GM23338 (cell line): ENCODE measurements at regions not wholly inside any gene's neighbourhood (a gene's known extent, or its start where the extent isn't known, plus 50 kb on each side); places are given as distances from the start of the nearest gene placed in this dataset.

Experiments
- EZH2 ChIP-seq: fragments of 200-600 bp; sonication (generic); IDR thresholded peaks from one replicate; pipeline ENCODE4 v1.8.0; 2017; ENCODE audit warnings: antibody characterized with exemption, mild to moderate bottlenecking, low read depth; ENCODE audit not compliant: unreplicated experiment
- TF ChIP-seq, protein P1 (sequence below), 2 experiments: fragments of 200-600 bp in 1 of 2; sonication (generic) in 1 of 2; conservative IDR thresholded peaks; 2 replicates each; pipeline versions ENCODE4 v1.5.1 to v1.6.1; 2016 to 2017; ENCODE audit warnings: antibody characterized with exemption in 2 of 2, low read depth in 2 of 2, mild to moderate bottlenecking in 2 of 2, moderate library complexity in 1 of 2

- no peak for TF ChIP-seq EZH2
- TF ChIP-seq, protein P1, sequence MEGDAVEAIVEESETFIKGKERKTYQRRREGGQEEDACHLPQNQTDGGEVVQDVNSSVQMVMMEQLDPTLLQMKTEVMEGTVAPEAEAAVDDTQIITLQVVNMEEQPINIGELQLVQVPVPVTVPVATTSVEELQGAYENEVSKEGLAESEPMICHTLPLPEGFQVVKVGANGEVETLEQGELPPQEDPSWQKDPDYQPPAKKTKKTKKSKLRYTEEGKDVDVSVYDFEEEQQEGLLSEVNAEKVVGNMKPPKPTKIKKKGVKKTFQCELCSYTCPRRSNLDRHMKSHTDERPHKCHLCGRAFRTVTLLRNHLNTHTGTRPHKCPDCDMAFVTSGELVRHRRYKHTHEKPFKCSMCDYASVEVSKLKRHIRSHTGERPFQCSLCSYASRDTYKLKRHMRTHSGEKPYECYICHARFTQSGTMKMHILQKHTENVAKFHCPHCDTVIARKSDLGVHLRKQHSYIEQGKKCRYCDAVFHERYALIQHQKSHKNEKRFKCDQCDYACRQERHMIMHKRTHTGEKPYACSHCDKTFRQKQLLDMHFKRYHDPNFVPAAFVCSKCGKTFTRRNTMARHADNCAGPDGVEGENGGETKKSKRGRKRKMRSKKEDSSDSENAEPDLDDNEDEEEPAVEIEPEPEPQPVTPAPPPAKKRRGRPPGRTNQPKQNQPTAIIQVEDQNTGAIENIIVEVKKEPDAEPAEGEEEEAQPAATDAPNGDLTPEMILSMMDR (conservative IDR thresholded peaks at IDR 0.05; ENCODE audit: low read depth in 2 of 2) = no peak
Observed at GRCh38 chrX:8232406-8232805, 61.3 kb upstream of the VCX2 start.
